ENCODE measurements at regions not wholly inside any gene's neighbourhood (a gene's known extent, or its start where the extent isn't known, plus 50 kb on each side); places are given as distances from the start of the nearest gene placed in this dataset.

DNA sequence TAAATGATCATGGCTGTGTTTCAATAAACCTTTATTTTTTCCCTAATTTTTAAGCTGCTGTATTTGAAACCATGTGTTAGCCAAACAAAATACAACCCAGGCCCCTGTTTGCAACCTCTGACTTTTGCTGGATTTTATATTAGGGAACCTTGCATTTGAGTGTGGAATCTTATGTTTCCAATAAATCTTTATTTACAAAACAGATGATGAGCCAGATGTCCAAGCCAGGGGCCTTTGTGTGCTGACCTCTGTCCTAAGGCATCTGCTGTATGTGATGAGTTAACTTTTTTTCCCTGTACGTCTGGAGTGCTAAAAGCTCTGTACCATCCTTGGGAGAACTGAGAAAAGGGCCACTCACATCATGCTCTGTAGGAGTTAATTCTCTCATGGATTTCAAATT, 162.9 kb downstream of the TRIB2 start:
- Histone ChIP-seq H3K4me1 (ENCODE audit: control insufficient read depth, insufficient read depth, low read length) (no peaks in the 10 kb centered on the region), H3K4me3 (ENCODE audit: low read length) (no peak overlapping the region), H3K27ac (ENCODE audit: low read length) (no peak overlapping the region), H3K36me3 (ENCODE audit: control insufficient read depth, insufficient read depth, low read length) (no peaks in the 10 kb centered on the region), H3K27me3 (ENCODE audit: control insufficient read depth, insufficient read depth, low read length) (no peaks in the 10 kb centered on the region), H3K9me3 (ENCODE audit: control insufficient read depth, insufficient read depth, low read length) (no peaks in the 10 kb centered on the region)
- DNase-seq (no peak), ATAC-seq (no peak)
- Mint-ChIP-seq H3K4me1 (no peaks in the 10 kb centered on the region), H3K27ac (no peak overlapping the region), H3K36me3 (no peaks in the 10 kb centered on the region), H3K9me3 (no peaks in the 10 kb centered on the region), H3K27me3 (ENCODE audit: low read depth in 2 of 2) (peaks cover 0 to 3% of the 10 kb centered on the region in 2 donors), H3K4me3 (no peak overlapping the region)
- 82% methylated on average over 1 of the region's 1 CpG for WGBS (ENCODE audit: insufficient coverage)
- TF ChIP-seq, protein P1, sequence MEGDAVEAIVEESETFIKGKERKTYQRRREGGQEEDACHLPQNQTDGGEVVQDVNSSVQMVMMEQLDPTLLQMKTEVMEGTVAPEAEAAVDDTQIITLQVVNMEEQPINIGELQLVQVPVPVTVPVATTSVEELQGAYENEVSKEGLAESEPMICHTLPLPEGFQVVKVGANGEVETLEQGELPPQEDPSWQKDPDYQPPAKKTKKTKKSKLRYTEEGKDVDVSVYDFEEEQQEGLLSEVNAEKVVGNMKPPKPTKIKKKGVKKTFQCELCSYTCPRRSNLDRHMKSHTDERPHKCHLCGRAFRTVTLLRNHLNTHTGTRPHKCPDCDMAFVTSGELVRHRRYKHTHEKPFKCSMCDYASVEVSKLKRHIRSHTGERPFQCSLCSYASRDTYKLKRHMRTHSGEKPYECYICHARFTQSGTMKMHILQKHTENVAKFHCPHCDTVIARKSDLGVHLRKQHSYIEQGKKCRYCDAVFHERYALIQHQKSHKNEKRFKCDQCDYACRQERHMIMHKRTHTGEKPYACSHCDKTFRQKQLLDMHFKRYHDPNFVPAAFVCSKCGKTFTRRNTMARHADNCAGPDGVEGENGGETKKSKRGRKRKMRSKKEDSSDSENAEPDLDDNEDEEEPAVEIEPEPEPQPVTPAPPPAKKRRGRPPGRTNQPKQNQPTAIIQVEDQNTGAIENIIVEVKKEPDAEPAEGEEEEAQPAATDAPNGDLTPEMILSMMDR (IDR thresholded peaks at IDR 0.05): no peak
- intact Hi-C loops (cut with micrococcal nuclease): no loop called here

- no peaks in the 10 kb centered on the region for H3K9me3 Mint-ChIP-seq
- Histone ChIP-seq H3K27ac (ENCODE audit: low read length) (no peak overlapping the region), H3K27me3 (ENCODE audit: control insufficient read depth, insufficient read depth, low read length) (no peaks in the 10 kb centered on the region), H3K4me1 (ENCODE audit: control insufficient read depth, insufficient read depth, low read length) (no peaks in the 10 kb centered on the region), H3K36me3 (ENCODE audit: control insufficient read depth, insufficient read depth, low read length) (no peaks in the 10 kb centered on the region), H3K9me3 (ENCODE audit: control insufficient read depth, insufficient read depth, low read length) (no peaks in the 10 kb centered on the region), H3K4me3 (ENCODE audit: low read length) (no peak overlapping the region)
- H3K4me1 Mint-ChIP-seq: no peaks in the 10 kb centered on the region
- intact Hi-C loops (cut with micrococcal nuclease): no loop called here
- DNase-seq (no peak), ATAC-seq (no peak)
- H3K27ac Mint-ChIP-seq: no peak overlapping the region
- WGBS (ENCODE audit: insufficient coverage): 96% methylated on average over 7 of the region's 7 CpGs
- H3K27me3 Mint-ChIP-seq (ENCODE audit: low read depth in 2 of 2): peaks cover 0 to 3% of the 10 kb centered on the region in 2 donors
- TF ChIP-seq, protein P1 (IDR thresholded peaks at IDR 0.05): no peak
- no peak overlapping the region for H3K4me3 Mint-ChIP-seq
- no peaks in the 10 kb centered on the region for H3K36me3 Mint-ChIP-seq
These were observed 165.2 kb downstream of the TRIB2 start for GRCh38 chr2:12881952-12882351.

DNA sequence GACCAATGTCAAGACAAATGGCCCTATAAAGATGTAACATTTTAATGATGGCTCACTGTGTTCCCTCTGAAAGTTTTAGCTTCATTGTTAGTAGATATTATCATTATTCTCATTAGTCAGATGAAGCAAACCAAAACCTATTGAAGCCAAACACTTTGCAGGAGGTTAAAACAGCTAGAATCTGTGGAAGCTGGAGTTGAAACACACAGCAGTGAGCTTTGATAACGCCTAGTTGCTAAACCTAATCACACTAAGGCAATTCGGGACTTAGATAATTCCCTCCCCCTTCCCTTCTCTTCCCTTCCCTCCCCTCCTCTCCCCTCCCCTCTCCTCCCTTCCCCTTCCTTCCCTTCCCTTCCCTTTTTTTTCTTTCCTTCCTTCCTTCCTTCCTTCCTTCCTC, 165.7 kb downstream of the TRIB2 start:
- H3K4me3 ChIP-seq (ENCODE audit: low read length): no peak overlapping the region
- no peaks in the 10 kb centered on the region for H3K4me1 ChIP-seq (ENCODE audit: control insufficient read depth, insufficient read depth, low read length)
- ATAC-seq (no peak), DNase-seq (no peak)
- intact Hi-C loops (cut with micrococcal nuclease): no loop called here
- no peaks in the 10 kb centered on the region for H3K27me3 ChIP-seq (ENCODE audit: control insufficient read depth, insufficient read depth, low read length)
- peaks cover 0 to 3% of the 10 kb centered on the region in 2 donors for H3K27me3 Mint-ChIP-seq (ENCODE audit: low read depth in 2 of 2)
- no peak overlapping the region for H3K27ac ChIP-seq (ENCODE audit: low read length)
- 81% methylated on average over 2 of the region's 2 CpGs for WGBS (ENCODE audit: insufficient coverage)
- no peaks in the 10 kb centered on the region for H3K4me1 Mint-ChIP-seq
- H3K36me3 ChIP-seq (ENCODE audit: control insufficient read depth, insufficient read depth, low read length): no peaks in the 10 kb centered on the region
- TF ChIP-seq, protein P1 (IDR thresholded peaks at IDR 0.05): no peak
- H3K9me3 ChIP-seq (ENCODE audit: control insufficient read depth, insufficient read depth, low read length): no peaks in the 10 kb centered on the region
- no peak overlapping the region for H3K27ac Mint-ChIP-seq
- H3K36me3 Mint-ChIP-seq: no peaks in the 10 kb centered on the region
- H3K9me3 Mint-ChIP-seq: no peaks in the 10 kb centered on the region
- H3K4me3 Mint-ChIP-seq: no peak overlapping the region

DNA sequence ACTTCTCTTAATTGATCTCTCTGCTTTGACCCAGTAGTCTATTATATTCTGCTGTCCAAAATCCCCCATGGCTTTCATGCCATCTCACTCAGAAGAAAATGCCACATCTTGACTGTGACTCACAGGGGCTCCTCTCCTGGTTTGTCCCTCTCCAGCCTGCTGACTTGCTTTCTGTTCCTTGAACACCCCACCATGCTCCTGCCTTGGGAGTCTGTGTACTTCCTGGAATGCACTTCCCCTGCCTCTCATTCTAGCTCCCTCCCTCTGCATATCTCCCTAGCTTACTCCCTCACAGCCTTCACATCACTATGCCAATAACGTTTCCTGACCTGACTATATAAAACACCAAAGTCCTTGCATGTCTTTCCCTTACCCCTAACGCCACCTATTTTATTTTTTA, 167.2 kb downstream of the TRIB2 start:
- H3K27ac Mint-ChIP-seq: no peak overlapping the region
- no peaks in the 10 kb centered on the region for H3K9me3 ChIP-seq (ENCODE audit: control insufficient read depth, insufficient read depth, low read length)
- no peaks in the 10 kb centered on the region for H3K4me1 Mint-ChIP-seq
- no peaks in the 10 kb centered on the region for H3K27me3 ChIP-seq (ENCODE audit: control insufficient read depth, insufficient read depth, low read length)
- H3K27ac ChIP-seq (ENCODE audit: low read length): no peak overlapping the region
- ATAC-seq (no peak), DNase-seq (no peak)
- no peaks in the 10 kb centered on the region for H3K36me3 Mint-ChIP-seq
- intact Hi-C loops (cut with micrococcal nuclease): no loop called here
- peaks cover 0 to 3% of the 10 kb centered on the region in 2 donors for H3K27me3 Mint-ChIP-seq (ENCODE audit: low read depth in 2 of 2)
- no peaks in the 10 kb centered on the region for H3K4me1 ChIP-seq (ENCODE audit: control insufficient read depth, insufficient read depth, low read length)
- no peaks in the 10 kb centered on the region for H3K36me3 ChIP-seq (ENCODE audit: control insufficient read depth, insufficient read depth, low read length)
- no peaks in the 10 kb centered on the region for H3K9me3 Mint-ChIP-seq
- TF ChIP-seq, protein P1 (IDR thresholded peaks at IDR 0.05): no peak
- no peak overlapping the region for H3K4me3 Mint-ChIP-seq
- 89% methylated on average over 1 of the region's 2 CpGs for WGBS (ENCODE audit: insufficient coverage)
- H3K4me3 ChIP-seq (ENCODE audit: low read length): no peak overlapping the region

All from natural killer cell (primary cell).